Body of pancreas (tissue), 4 donors: ENCODE measurements at regions not wholly inside any gene's neighbourhood (a gene's known extent, or its start where the extent isn't known, plus 50 kb on each side); places are given as distances from the start of the nearest gene placed in this dataset.

ENCODE experiments used
- CTCF ChIP-seq, 7 experiments: fragments of 450-650 bp in 4 of 7; fragments of 200-600 bp in 3 of 7; sonication (generic) in 3 of 7; IDR thresholded peaks; one replicate each; pipeline ENCODE4 v1.5.1; 2016 to 2019; ENCODE audit warnings: antibody characterized with exemption in 7 of 7
- POLR2A ChIP-seq, 3 donors: fragments of 450-650 bp; IDR thresholded peaks; one replicate each; pipeline ENCODE4 v1.6.1; 2016; ENCODE audit warnings: antibody characterized with exemption in 3 of 3, mild to moderate bottlenecking in 2 of 3

- TF ChIP-seq CTCF (IDR thresholded peaks at IDR 0.05) (no peak), POLR2A (IDR thresholded peaks at IDR 0.05) (no peak)
These were observed 172.8 kb downstream of the SMIM20 start for GRCh38 chr4:26086621-26087441.
